ENCODE measurements at regions not wholly inside any gene's neighbourhood (a gene's known extent, or its start where the extent isn't known, plus 50 kb on each side); places are given as distances from the start of the nearest gene placed in this dataset.
A peak's percentile ranks its signal among the peaks of the same experiment; 100 is the strongest.
"Not testable (repeated sequence)": the region's sequence is repeated elsewhere in the genome, so short reads cannot be mapped to it uniquely, and the experiment has no call there.

GRCh38 chrY:20042993-20043392 lies 298.5 kb upstream of the KDM5D start:
- no peak for DNase-seq (ENCODE audit: low read depth in 2 of 2)

GRCh38 chrY:20025676-20026075 lies 281.1 kb upstream of the KDM5D start:
- no peak for DNase-seq (ENCODE audit: low read depth in 2 of 2)

DNA sequence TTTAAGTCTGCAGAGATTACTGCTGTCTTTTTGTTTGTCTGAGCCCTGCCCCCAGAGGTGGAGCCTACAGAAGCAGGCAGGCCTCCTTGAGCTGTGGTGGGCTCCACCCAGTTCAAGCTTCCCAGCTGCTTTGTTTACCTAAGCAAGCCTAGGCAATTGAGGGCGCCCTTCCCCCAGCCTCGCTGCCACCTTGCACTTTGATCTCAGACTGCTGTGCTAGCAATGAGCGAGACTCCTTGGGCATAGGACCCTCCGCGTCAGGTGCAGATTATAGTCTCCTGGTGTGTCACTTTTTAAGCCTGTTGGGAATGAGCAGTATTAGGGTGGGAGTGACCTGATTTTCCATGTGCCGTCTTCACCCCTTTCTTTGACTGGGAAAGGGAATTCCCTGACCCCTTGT lies 248.9 kb upstream of the KDM5D start:
- DNase-seq (ENCODE audit: low read depth in 2 of 2) = not testable (repeated sequence)

- DNase-seq (ENCODE audit: low read depth in 2 of 2) = no peak
Measured at GRCh38 chrY:19973012-19973411, 228.5 kb upstream of the KDM5D start.

GRCh38 chrY:19947702-19948101 lies 203.2 kb upstream of the KDM5D start:
- DNase-seq (ENCODE audit: low read depth in 2 of 2) = no peak

DNA sequence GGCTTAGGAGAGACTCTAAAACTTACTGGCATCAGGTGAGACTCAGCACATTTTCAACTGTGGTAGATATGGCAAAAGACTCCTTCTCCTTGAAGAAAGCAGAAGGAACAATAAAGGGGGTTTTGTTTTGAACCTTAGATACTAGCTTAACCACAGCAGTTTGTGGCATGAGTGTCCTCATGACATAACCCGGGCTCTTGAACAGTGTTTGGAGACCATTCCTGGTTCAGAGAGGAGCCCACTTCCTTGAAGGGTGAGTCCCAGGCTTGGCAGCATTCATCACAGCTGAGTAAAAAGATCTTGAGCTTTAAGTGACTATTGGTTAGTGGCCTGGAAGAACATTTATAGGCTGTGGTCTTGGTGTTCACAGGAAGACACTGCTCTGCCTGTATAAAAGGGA lies 154.5 kb upstream of the KDM5D start:
- DNase-seq (ENCODE audit: low read depth in 2 of 2) = no peak

DNA sequence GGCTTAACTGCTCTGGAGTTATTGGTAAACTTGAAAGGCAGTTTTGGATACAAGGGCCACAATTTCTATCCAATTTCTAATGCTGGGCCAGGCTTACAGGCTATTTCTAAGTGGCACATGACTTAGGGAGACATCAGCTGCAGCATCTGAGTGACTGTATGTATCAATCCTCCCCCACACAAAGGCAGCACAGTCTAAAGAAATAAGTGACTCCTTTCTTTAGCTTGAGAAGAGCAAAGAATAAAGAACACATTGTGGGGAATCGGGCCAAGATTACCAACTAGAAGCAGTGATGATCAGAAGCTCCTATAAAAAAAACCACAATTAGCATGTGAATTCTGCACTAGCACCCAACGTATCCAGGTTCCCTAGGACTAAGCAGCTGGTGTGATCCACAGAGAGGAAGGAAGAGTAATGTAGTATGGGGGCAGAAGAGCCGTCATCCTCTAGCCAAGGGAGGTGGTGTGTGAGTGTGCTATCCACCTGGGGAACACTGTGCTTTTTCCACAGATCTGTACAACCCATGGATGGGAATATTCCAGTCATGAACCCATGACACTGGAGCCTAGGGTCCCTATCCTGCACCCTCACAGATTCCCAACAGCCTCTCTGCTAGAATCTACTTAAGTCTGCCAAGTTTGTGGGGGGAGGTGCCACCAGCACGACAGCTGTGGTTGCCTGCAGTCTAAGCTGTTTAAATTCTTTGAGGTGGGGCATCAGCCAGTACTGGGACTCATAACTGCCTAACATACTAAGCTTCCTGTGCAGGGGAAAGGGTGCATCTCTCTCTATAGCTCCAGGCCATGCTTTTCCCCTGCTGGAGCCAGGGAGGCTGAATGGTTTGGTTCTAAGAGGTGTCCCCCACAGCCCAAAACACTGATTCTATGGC lies 147.8 kb upstream of the KDM5D start:
- DNase-seq (ENCODE audit: low read depth in 2 of 2) = no peak

DNA sequence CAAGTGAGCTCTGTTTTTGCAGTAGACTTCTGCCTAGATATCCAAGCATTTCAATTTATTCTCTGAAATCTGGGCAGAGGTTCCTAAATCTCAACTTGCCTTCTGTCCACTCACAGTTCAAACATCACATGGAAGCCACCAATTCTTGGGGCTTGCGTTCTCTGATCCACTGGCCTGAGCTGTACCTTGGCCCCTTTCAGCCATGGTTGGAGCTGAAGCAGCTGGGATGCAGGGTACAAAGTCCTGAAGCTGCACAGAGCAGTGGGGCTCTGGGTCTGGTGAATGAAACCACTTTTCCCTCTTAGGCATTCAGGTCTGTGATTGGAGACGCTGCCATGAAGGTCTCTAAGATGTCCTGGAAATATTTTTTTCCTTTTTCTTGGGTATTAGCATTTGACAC lies 137.6 kb upstream of the KDM5D start:
- no peak for DNase-seq (ENCODE audit: low read depth in 2 of 2)

DNA sequence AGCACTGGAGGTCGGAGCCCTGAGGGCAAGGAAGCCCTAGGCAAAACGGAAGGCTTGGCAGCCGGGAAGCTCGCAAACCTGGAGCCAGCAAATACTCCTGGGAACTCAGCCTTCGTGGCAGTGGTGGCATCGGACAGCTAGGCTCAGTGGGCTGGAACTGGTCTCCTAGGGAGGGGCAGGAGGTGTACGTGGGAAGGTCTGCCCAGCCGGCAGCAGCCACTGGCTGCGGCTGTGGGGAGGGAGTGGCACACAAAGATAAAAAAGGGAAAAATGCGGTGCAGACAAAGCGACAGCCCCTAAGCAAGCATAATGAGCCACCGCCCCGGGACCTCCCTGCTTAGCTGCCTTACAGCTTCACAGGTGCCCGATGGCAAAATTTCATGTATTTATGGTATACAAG lies 125.2 kb upstream of the KDM5D start:
- DNase-seq (ENCODE audit: low read depth in 2 of 2) = no peak

- DNase-seq (ENCODE audit: low read depth in 2 of 2) = no peak
Measured at GRCh38 chrY:19869281-19869680, 124.8 kb upstream of the KDM5D start.

- no peak for DNase-seq (ENCODE audit: low read depth in 2 of 2)
Measured at GRCh38 chrY:19868647-19869046, 124.1 kb upstream of the KDM5D start.

- no peak for DNase-seq (ENCODE audit: low read depth in 2 of 2)
Measured at GRCh38 chrY:19856474-19857135, 112.1 kb upstream of the KDM5D start.

DNA sequence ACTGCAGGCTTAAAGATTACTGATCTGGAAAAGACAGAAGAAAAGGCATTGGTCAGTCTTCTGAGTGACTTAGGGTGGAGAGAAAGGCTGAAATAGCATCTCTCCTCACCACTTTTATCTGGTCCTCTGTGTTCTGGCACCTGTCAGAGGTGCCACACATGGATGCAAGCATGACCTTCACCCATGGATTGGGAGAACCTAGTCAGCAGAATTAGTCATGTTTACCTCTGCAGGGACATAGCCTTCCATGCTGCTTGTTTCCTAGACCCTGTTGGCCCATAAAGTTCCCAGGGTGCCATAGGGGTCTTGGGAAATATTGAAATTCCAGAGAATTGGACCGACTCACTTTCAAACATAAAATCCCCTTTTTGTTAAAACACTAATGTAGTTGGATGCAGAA lies 98.4 kb upstream of the KDM5D start:
- DNase-seq (ENCODE audit: low read depth in 2 of 2) = peak in 1 of 2 donors; percentile 0

DNA sequence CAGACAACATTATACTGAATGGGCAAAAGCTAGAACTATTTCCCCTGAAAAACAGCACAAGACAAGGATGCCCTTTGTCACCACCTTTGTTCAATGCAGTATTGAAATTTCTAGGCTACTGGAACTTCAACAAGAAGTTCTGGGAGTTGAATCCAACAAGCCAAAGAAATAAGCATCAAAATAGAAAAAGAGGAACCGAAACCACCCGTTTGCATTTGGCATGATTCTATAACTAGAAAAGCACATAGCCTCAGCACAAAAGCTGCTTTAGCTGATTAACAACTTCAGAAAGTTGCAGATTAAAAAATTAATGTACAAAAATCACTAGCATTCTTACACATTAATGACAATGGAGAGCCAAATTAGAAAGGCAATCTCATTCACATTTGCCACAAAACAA lies 79.6 kb upstream of the KDM5D start:
- DNase-seq (ENCODE audit: low read depth in 2 of 2) = no peak

GRCh38 chrY:19818546-19818945 lies 74.0 kb upstream of the KDM5D start:
- DNase-seq (ENCODE audit: low read depth in 2 of 2) = no peak

DNA sequence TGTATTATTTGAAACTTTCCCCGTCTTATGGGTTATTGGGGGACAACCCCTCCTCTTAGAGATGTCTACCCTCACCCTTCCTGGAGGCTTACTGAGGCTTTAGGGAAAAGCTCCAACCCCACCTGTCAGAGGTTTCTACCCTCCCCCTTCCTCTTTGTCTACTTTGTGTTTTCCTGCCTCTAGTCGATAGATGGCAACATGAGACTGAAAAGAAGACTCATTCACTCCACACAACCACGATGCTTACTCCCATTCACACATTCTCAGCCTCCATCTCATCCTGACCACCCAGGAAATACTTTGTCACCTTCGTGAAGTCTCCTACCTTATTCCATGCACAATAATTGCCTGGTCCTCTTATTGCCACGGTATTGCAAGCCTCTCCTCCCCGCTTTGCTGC lies 72.4 kb upstream of the KDM5D start:
- DNase-seq (ENCODE audit: low read depth in 2 of 2) = no peak

DNA sequence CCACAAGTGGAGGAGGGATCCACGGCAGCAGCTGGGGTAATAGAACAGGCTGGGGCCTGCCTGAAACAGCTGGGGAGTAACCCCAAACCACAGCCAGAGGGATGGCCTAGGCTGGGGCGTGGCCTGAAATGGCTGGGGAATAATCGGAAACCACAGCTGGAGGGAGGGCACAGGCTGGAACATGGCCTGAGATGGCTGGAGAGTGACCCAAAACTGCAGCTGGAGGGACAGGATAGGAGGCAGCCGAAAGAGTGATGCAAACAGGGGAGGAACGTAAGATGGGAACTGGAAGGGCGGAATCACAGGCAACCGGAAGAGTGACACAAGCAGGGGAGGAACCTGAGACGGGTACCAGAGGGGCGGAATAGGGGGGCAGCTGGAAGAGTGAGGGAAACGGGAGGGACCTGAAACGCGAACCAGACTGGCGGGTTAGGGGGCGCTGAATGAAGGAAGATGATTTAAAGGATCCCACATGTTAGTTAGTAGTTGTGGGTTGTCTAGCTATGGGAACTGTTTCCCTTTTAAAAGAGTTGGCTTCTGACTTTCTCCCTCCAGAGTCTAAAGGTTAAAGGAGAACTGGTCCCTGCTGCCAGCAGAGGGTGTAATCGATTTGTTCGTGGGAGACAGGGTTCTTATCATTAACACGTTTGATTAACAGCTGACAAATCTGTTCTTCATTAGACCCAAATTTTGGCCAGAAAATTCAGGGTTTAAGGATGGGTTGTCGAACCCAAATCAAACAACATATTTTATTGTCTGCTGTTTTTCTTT lies 71.7 kb upstream of the KDM5D start:
- no peak for DNase-seq (ENCODE audit: low read depth in 2 of 2)
